Fibroblast of lung (primary cell): ENCODE measurements at regions not wholly inside any gene's neighbourhood (a gene's known extent, or its start where the extent isn't known, plus 50 kb on each side); places are given as distances from the start of the nearest gene placed in this dataset.

Experiments used
- DNase-seq, 2 donors: peaks; one replicate each; pipeline versions ENCODE4 v3.0.0 to v3.0.0-alpha.2; 2010; ENCODE audit warnings: low read depth in 2 of 2
- H2AFZ ChIP-seq: 2 replicates; pipeline ENCODE4 v1.5.1; 2012; ENCODE audit warnings: low read length, control low read depth, inconsistent platforms
- H3K27ac ChIP-seq: 2 replicates; pipeline ENCODE4 v1.5.1; 2011; ENCODE audit warnings: low read length, control low read depth; ENCODE audit not compliant: insufficient read depth
- H3K27me3 ChIP-seq: 2 replicates; pipeline ENCODE4 v1.5.1; 2011; ENCODE audit warnings: mild to moderate bottlenecking, low read length; ENCODE audit not compliant: control insufficient read depth, insufficient read depth
- H3K36me3 ChIP-seq: 2 replicates; pipeline ENCODE4 v1.5.1; 2011; ENCODE audit warnings: low read length; ENCODE audit not compliant: control insufficient read depth, insufficient read depth
- H3K4me1 ChIP-seq: 2 replicates; pipeline ENCODE4 v1.5.1; 2011; ENCODE audit warnings: low read length; ENCODE audit not compliant: control insufficient read depth, insufficient read depth; ENCODE audit errors: extremely low read depth
- H3K4me2 ChIP-seq: 2 replicates; pipeline ENCODE4 v1.5.1; 2011; ENCODE audit warnings: low read length, control low read depth; ENCODE audit not compliant: insufficient read depth; ENCODE audit errors: extremely low read depth
- H3K4me3 ChIP-seq, 4 experiments: fragments of 200-600 bp in 1 of 4; sonication (generic) in 1 of 4; replicated peaks in 1 of 4; 2 replicates each; pipeline ENCODE4 v1.5.1; 2011 to 2016; ENCODE audit warnings: low read length in 4 of 4, low read depth in 3 of 4, mild to moderate bottlenecking in 3 of 4, control low read depth in 2 of 4, inconsistent platforms in 1 of 4, mixed read lengths in 1 of 4; ENCODE audit not compliant: insufficient read depth in 1 of 4; ENCODE audit errors: control extremely low read depth in 1 of 4
- H3K79me2 ChIP-seq: 2 replicates; pipeline ENCODE4 v1.5.1; 2012; ENCODE audit warnings: mild to moderate bottlenecking, low read length, inconsistent platforms; ENCODE audit not compliant: control insufficient read depth, insufficient read depth
- H3K9ac ChIP-seq: 2 replicates; pipeline ENCODE4 v1.5.1; 2011; ENCODE audit warnings: mild to moderate bottlenecking, low read length, control low read depth; ENCODE audit not compliant: insufficient read depth
- H3K9me3 ChIP-seq: 2 replicates; pipeline ENCODE4 v1.5.1; 2012; ENCODE audit warnings: low read depth, low read length; ENCODE audit not compliant: control insufficient read depth, insufficient read depth
- H4K20me1 ChIP-seq: 2 replicates; pipeline ENCODE4 v1.5.1; 2011; ENCODE audit warnings: low read length; ENCODE audit not compliant: control insufficient read depth, insufficient read depth; ENCODE audit errors: extremely low read depth
- CTCF ChIP-seq, 2 donors: IDR thresholded peaks in 1 of 2; conservative IDR thresholded peaks in 1 of 2; 1 replicate in 1 of 2; 2 replicates in 1 of 2; pipeline ENCODE4 v1.5.1; 2011 to 2012; ENCODE audit warnings: low read length in 2 of 2, control low read depth in 1 of 2, inconsistent platforms in 1 of 2, low read depth in 1 of 2, mild to moderate bottlenecking in 1 of 2
- EZH2 ChIP-seq: IDR thresholded peaks from 2 replicates; pipeline ENCODE4 v1.5.1; 2012; ENCODE audit warnings: low read length, control low read depth, mild to moderate bottlenecking; ENCODE audit errors: missing control alignments

- H3K9ac ChIP-seq, result no peak overlapping the region
- H3K79me2 ChIP-seq, result no peaks in the 10 kb centered on the region
- peaks cover 2% of the 10 kb centered on the region for H3K4me1 ChIP-seq
- H4K20me1 ChIP-seq, result no peaks in the 10 kb centered on the region
- H3K4me3 ChIP-seq, result no peak overlapping the region
- DNase-seq, result no peak
- H3K27me3 ChIP-seq, result peaks cover 2% of the 10 kb centered on the region
- no peak for TF ChIP-seq EZH2
- no peaks in the 10 kb centered on the region for H3K9me3 ChIP-seq
- H2AFZ ChIP-seq, result no peak overlapping the region
- no peak overlapping the region for H3K27ac ChIP-seq
- no peaks in the 10 kb centered on the region for H3K36me3 ChIP-seq
- H3K4me2 ChIP-seq, result peak overlapping the region; percentile 17
These were observed 88.6 kb upstream of the CDYL start for GRCh38 chr6:4687656-4687988.

- Histone ChIP-seq H3K4me3 (no peak overlapping the region), H3K79me2 (no peaks in the 10 kb centered on the region), H3K9me3 (no peaks in the 10 kb centered on the region), H3K36me3 (no peaks in the 10 kb centered on the region), H3K4me2 (no peak overlapping the region), H3K9ac (no peak overlapping the region), H3K4me1 (no peaks in the 10 kb centered on the region), H3K27ac (no peak overlapping the region), H2AFZ (no peak overlapping the region), H4K20me1 (no peaks in the 10 kb centered on the region), H3K27me3 (peaks cover 2% of the 10 kb centered on the region)
- TF ChIP-seq EZH2 (no peak), CTCF (conservative IDR thresholded peaks at IDR 0.05 in 1 of 2, IDR thresholded peaks at IDR 0.05 in 1 of 2; ENCODE audit: low read depth in 1 of 2, low read length in 2 of 2) (no peak)
- DNase-seq, result no peak
These were observed 93.6 kb upstream of the CDYL start for GRCh38 chr6:4682431-4683097.

GRCh38 chr6:4678506-4679300, 97.5 kb upstream of the CDYL start:
- Histone ChIP-seq H3K9me3 (no peaks in the 10 kb centered on the region), H3K4me3 (no peak overlapping the region), H4K20me1 (no peaks in the 10 kb centered on the region), H3K27ac (no peak overlapping the region), H3K27me3 (no peaks in the 10 kb centered on the region), H3K79me2 (no peaks in the 10 kb centered on the region), H3K4me1 (no peaks in the 10 kb centered on the region), H2AFZ (no peak overlapping the region), H3K9ac (no peak overlapping the region), H3K36me3 (no peaks in the 10 kb centered on the region), H3K4me2 (no peak overlapping the region)
- no peak for DNase-seq
- TF ChIP-seq CTCF (conservative IDR thresholded peaks at IDR 0.05 in 1 of 2, IDR thresholded peaks at IDR 0.05 in 1 of 2; ENCODE audit: low read depth in 1 of 2, low read length in 2 of 2), result no peak
- TF ChIP-seq EZH2, result no peak
